WTC11 (cell line): ENCODE measurements at regions not wholly inside any gene's neighbourhood (a gene's known extent, or its start where the extent isn't known, plus 50 kb on each side); places are given as distances from the start of the nearest gene placed in this dataset.

ENCODE experiments used
- ATAC-seq: fragments of 200-7000 bp; cut with Tn5 transposase; 2 replicates; pipeline ENCODE4 v1.10.0; 2021; ENCODE audit warnings: mild to moderate bottlenecking, moderate library complexity
- CTCF ChIA-PET: fragments of 300-600 bp; sonication (Branson Sonifier 250); formaldehyde crosslinking; loops from one replicate; lab custom pipeline; 2021; ENCODE audit warnings: antibody characterized with exemption; lab: Charles Lee
- POLR2A ChIA-PET: fragments of 350-600 bp; sonication (Branson Sonifier 250); formaldehyde crosslinking; loops from one replicate; lab custom pipeline; 2021; ENCODE audit warnings: antibody characterized with exemption; lab: Charles Lee
- DNase-seq: peaks from one replicate; pipeline ENCODE4 v3.0.0; 2021; ENCODE audit warnings: low spot score
- H3K27ac Mint-ChIP-seq: 2 replicates; pipeline ENCODE4 v1.8.0; 2021; ENCODE audit warnings: mixed read lengths
- H3K27me3 Mint-ChIP-seq: 2 replicates; pipeline ENCODE4 v1.8.0; 2021; ENCODE audit warnings: low read depth, mild to moderate bottlenecking, moderate library complexity, mixed read lengths
- H3K36me3 Mint-ChIP-seq: 2 replicates; pipeline ENCODE4 v1.8.0; 2021; ENCODE audit warnings: mixed read lengths
- H3K4me1 Mint-ChIP-seq: 2 replicates; pipeline ENCODE4 v1.8.0; 2022; ENCODE audit warnings: mixed read lengths
- H3K4me3 Mint-ChIP-seq: 2 replicates; pipeline ENCODE4 v1.8.0; 2021; ENCODE audit warnings: mild to moderate bottlenecking, moderate library complexity, mixed read lengths
- H3K9me3 Mint-ChIP-seq: 2 replicates; pipeline ENCODE4 v1.8.0; 2021; ENCODE audit warnings: mixed read lengths
- CBFB ChIP-seq: sonication (generic); formaldehyde crosslinking; IDR thresholded peaks from 2 replicates; pipeline ENCODE4 v1.8.1; 2022; ENCODE audit warnings: mild to moderate bottlenecking, low read depth, missing genetic modification reagents
- HMGA2 ChIP-seq: fragments of 250-450 bp; sonication (Bioruptor Pico); IDR thresholded peaks from 2 replicates; pipeline ENCODE4 v1.4.0; 2021; ENCODE audit warnings: mild to moderate bottlenecking, moderate library complexity
- MXD4 ChIP-seq: fragments of 250-450 bp; sonication (Bioruptor Pico); IDR thresholded peaks from 2 replicates; pipeline ENCODE4 v1.8.0; 2021; ENCODE audit warnings: mild to moderate bottlenecking, moderate library complexity, borderline replicate concordance
- NR1H2 ChIP-seq: sonication (generic); formaldehyde crosslinking; IDR thresholded peaks from 2 replicates; pipeline ENCODE4 v1.9.0; 2021; ENCODE audit warnings: mild to moderate bottlenecking, moderate library complexity, missing genetic modification reagents
- OVOL2 ChIP-seq: fragments of 250-450 bp; sonication (Bioruptor Pico); IDR thresholded peaks from 2 replicates; pipeline ENCODE4 v1.9.0; 2021; ENCODE audit warnings: mild to moderate bottlenecking, borderline replicate concordance
- ZNF138 ChIP-seq: sonication (generic); formaldehyde crosslinking; conservative IDR thresholded peaks from 2 replicates; pipeline ENCODE4 v1.8.1; 2022; ENCODE audit warnings: mild to moderate bottlenecking, moderate library complexity, missing genetic modification reagents
- ZNF532 ChIP-seq: fragments of 250-450 bp; sonication (Bioruptor Pico); IDR thresholded peaks from 2 replicates; pipeline ENCODE4 v1.9.0; 2021; ENCODE audit warnings: mild to moderate bottlenecking, borderline replicate concordance
- TF ChIP-seq, protein P1 (sequence below): sonication (generic); formaldehyde crosslinking; IDR thresholded peaks from 2 replicates; pipeline ENCODE4 v1.8.1; 2023; ENCODE audit warnings: mild to moderate bottlenecking, missing genetic modification reagents, borderline replicate concordance

DNA sequence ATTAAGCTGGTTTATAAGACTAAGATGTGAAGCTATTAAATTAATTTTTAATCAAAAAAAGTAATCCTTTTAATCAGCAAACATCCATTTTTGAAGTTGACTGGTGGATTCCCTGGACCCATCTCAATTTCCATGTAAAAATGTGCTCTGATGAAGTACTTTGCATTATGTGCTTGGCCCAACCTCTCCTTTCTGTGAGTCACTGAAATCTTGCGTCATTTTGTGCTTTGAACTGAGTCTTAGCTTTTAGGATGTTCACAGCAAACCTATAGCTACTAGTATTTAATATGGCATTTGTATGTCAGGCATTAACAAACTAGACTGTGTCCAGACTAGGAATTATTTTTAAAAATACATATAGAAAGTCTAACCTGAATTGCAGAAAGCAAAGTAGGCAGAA is 55.0 kb upstream of the CDH12 start:
- Mint-ChIP-seq H3K9me3 (no peaks in the 10 kb centered on the region), H3K36me3 (no peaks in the 10 kb centered on the region), H3K4me3 (no peak overlapping the region), H3K4me1 (peaks cover 13% of the 10 kb centered on the region), H3K27ac (no peak overlapping the region), H3K27me3 (no peaks in the 10 kb centered on the region)
- ATAC-seq: no peak
- ChIA-PET CTCF (no interaction called here), POLR2A (no interaction called here)
- no peak for TF ChIP-seq ZNF138
- TF ChIP-seq OVOL2 (CRISPR knock-in tag): no peak
- TF ChIP-seq, protein P1, sequence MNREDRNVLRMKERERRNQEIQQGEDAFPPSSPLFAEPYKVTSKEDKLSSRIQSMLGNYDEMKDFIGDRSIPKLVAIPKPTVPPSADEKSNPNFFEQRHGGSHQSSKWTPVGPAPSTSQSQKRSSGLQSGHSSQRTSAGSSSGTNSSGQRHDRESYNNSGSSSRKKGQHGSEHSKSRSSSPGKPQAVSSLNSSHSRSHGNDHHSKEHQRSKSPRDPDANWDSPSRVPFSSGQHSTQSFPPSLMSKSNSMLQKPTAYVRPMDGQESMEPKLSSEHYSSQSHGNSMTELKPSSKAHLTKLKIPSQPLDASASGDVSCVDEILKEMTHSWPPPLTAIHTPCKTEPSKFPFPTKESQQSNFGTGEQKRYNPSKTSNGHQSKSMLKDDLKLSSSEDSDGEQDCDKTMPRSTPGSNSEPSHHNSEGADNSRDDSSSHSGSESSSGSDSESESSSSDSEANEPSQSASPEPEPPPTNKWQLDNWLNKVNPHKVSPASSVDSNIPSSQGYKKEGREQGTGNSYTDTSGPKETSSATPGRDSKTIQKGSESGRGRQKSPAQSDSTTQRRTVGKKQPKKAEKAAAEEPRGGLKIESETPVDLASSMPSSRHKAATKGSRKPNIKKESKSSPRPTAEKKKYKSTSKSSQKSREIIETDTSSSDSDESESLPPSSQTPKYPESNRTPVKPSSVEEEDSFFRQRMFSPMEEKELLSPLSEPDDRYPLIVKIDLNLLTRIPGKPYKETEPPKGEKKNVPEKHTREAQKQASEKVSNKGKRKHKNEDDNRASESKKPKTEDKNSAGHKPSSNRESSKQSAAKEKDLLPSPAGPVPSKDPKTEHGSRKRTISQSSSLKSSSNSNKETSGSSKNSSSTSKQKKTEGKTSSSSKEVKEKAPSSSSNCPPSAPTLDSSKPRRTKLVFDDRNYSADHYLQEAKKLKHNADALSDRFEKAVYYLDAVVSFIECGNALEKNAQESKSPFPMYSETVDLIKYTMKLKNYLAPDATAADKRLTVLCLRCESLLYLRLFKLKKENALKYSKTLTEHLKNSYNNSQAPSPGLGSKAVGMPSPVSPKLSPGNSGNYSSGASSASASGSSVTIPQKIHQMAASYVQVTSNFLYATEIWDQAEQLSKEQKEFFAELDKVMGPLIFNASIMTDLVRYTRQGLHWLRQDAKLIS (CRISPR knock-in tag): no peak
- no peak for TF ChIP-seq NR1H2 (CRISPR knock-in tag)
- TF ChIP-seq MXD4: no peak
- TF ChIP-seq HMGA2 (CRISPR knock-in tag): no peak
- no peak for TF ChIP-seq ZNF532 (CRISPR knock-in tag)
- no peak for TF ChIP-seq CBFB (CRISPR knock-in tag)
- no peak for DNase-seq
